ENCODE measurements at regions not wholly inside any gene's neighbourhood (a gene's known extent, or its start where the extent isn't known, plus 50 kb on each side); places are given as distances from the start of the nearest gene placed in this dataset.

DNA sequence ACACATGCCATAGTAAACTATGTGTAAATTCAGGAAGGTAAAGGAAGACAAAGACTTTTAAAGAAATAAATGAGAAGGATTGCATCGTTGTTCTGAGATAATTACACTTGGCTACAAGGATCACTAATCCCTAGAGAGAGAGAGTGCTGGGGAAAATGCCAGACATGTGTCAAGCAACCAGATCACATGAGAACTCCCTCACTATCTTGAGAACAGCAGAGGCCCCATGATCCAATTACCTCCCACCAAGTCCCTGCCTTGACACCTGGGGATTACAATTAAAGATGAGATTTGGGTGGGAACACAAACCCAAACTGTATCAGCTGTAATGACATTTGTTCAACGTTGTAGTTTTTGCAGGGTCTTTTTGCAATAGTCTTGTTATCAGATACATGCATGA is 1600.9 kb upstream of the MIR17HG start:
- TF ChIP-seq, protein P1, sequence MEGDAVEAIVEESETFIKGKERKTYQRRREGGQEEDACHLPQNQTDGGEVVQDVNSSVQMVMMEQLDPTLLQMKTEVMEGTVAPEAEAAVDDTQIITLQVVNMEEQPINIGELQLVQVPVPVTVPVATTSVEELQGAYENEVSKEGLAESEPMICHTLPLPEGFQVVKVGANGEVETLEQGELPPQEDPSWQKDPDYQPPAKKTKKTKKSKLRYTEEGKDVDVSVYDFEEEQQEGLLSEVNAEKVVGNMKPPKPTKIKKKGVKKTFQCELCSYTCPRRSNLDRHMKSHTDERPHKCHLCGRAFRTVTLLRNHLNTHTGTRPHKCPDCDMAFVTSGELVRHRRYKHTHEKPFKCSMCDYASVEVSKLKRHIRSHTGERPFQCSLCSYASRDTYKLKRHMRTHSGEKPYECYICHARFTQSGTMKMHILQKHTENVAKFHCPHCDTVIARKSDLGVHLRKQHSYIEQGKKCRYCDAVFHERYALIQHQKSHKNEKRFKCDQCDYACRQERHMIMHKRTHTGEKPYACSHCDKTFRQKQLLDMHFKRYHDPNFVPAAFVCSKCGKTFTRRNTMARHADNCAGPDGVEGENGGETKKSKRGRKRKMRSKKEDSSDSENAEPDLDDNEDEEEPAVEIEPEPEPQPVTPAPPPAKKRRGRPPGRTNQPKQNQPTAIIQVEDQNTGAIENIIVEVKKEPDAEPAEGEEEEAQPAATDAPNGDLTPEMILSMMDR (IDR thresholded peaks at IDR 0.05) = no peak
- intact Hi-C loops (cut with DNase I) = no loop called here
- no peaks in the 10 kb centered on the region for H3K4me1 ChIP-seq
- ATAC-seq (no peak), DNase-seq (no peak), FAIRE-seq (no peak)
- no peaks in the 10 kb centered on the region for H3K36me3 ChIP-seq
- H3K4me3 ChIP-seq = no peak overlapping the region
- H3K27me3 ChIP-seq = no peaks in the 10 kb centered on the region
- WGBS, 2 donors = 4 to 20% methylated on average over 2 of the region's 2 CpGs
- H3K27ac ChIP-seq = no peak overlapping the region
- H3K9me3 ChIP-seq = no peaks in the 10 kb centered on the region

GRCh38 chr13:89748716-89749115 is 1598.8 kb upstream of the MIR17HG start:
- no peak for ATAC-seq
- H3K4me3 ChIP-seq = no peak overlapping the region
- H3K36me3 ChIP-seq = no peaks in the 10 kb centered on the region
- H3K27ac ChIP-seq = no peak overlapping the region
- TF ChIP-seq, protein P1 (IDR thresholded peaks at IDR 0.05) = no peak
- WGBS, 2 donors = 91 to 96% methylated on average over 2 of the region's 2 CpGs
- no peak for DNase-seq
- H3K27me3 ChIP-seq = no peaks in the 10 kb centered on the region
- H3K9me3 ChIP-seq = no peaks in the 10 kb centered on the region
- no peak for FAIRE-seq
- intact Hi-C loops (cut with DNase I) = no loop called here
- no peaks in the 10 kb centered on the region for H3K4me1 ChIP-seq

- Histone ChIP-seq H3K27ac (no peak overlapping the region), H3K27me3 (no peaks in the 10 kb centered on the region), H3K36me3 (no peaks in the 10 kb centered on the region), H3K9me3 (no peaks in the 10 kb centered on the region), H3K4me3 (no peak overlapping the region), H3K4me1 (no peaks in the 10 kb centered on the region)
- DNase-seq (no peak), ATAC-seq (no peak), FAIRE-seq (no peak)
- TF ChIP-seq, protein P1 (IDR thresholded peaks at IDR 0.05) = no peak
- intact Hi-C loops (cut with DNase I) = no loop called here
These were observed 1597.6 kb upstream of the MIR17HG start for GRCh38 chr13:89749888-89750287.

- intact Hi-C loops (cut with DNase I) = no loop called here
These were observed 1597.1 kb upstream of the MIR17HG start for GRCh38 chr13:89750371-89750770.

DNA sequence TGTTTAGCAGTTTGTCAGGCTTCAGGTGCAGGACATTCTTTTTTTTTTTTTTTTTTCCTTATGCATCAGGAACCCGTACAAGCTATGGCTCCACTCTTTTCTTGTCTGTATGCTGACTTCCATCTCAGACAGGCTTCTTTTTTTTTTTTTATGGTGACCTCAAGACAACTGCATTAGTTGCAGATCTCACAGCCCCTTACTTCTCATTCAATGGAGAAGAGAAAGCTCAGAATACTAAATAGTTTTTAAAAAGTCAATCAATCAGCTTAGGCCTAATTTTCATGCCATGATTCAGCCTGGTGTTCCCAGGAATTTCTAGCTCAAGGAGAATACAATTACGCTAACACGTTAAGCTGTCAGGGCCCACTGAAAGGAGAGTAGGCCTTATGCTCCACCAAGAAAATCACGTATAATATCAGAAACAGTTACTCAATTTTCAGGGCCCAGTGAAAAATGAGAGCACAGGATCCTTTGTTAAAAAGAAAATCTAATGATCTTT is 1596.0 kb upstream of the MIR17HG start:
- Histone ChIP-seq H3K27ac (no peak overlapping the region), H3K9me3 (no peaks in the 10 kb centered on the region), H3K4me1 (no peaks in the 10 kb centered on the region), H3K27me3 (no peaks in the 10 kb centered on the region), H3K36me3 (no peaks in the 10 kb centered on the region), H3K4me3 (no peak overlapping the region)
- TF ChIP-seq, protein P1 (IDR thresholded peaks at IDR 0.05) = no peak
- intact Hi-C loops (cut with DNase I) = no loop called here
- ATAC-seq (no peak), DNase-seq (no peak), FAIRE-seq (no peak)
- 70 to 80% methylated on average over 4 of the region's 4 CpGs for WGBS, 2 donors

More at GRCh38 chr13:89750371-89750770, 1597.1 kb upstream of the MIR17HG start:
- 56 to 64% methylated on average over 3 of the region's 3 CpGs for WGBS, 2 donors
- TF ChIP-seq, protein P1 (IDR thresholded peaks at IDR 0.05) = no peak
- no peaks in the 10 kb centered on the region for H3K27me3 ChIP-seq
- ATAC-seq (no peak), FAIRE-seq (no peak), DNase-seq (no peak)
- no peaks in the 10 kb centered on the region for H3K9me3 ChIP-seq
- no peaks in the 10 kb centered on the region for H3K36me3 ChIP-seq
- H3K4me1 ChIP-seq = no peaks in the 10 kb centered on the region
- no peak overlapping the region for H3K4me3 ChIP-seq
- H3K27ac ChIP-seq = no peak overlapping the region
